GM21515 (cell line): ENCODE measurements at regions not wholly inside any gene's neighbourhood (a gene's known extent, or its start where the extent isn't known, plus 50 kb on each side); places are given as distances from the start of the nearest gene placed in this dataset.
"Not testable (repeated sequence)": the region's sequence is repeated elsewhere in the genome, so short reads cannot be mapped to it uniquely, and the experiment has no call there.

ENCODE experiments used
- ATAC-seq: cut with Tn5 transposase; IDR thresholded peaks from one replicate; pipeline ENCODE4 v1.9.1; 2021; ENCODE audit not compliant: unreplicated experiment

DNA sequence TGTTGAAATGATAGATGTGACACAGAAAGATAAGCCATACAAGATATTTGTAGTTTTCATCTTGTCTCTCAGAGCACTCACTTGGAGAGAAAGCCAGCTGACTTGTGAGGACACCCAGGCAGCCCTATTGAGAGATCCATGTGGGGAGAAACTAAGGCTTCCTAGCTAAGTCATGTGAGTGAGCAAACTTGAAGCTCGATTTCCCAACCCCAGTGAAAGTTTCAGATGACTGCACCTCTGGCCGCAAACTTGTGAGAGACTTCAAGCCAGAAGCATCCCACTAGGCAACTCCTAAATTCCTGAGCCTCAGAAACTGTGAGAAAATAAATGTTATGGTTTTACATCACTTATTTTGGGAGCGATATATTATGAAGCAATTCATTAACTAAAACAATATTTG lies 832.3 kb downstream of the LTN1 start:
- ATAC-seq = no peak

DNA sequence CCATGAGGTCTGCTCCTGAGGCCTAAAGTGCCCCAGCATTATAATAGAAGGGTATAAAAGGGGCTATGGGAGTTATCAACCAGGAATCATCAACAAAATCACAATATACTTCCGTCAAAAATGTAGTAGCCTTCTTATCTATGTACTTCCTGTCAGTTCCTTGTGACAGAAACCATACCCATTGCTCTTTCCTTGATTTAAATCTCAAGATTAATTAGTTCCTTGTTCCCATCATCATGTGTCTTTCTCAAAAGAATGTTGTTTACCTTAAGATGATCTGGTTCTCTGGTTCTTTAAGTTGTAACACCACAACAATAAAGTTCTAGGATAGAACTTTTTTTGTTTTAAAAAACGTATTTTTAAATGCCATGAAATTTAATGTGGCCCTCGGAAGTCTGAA lies 833.3 kb downstream of the LTN1 start:
- ATAC-seq = no peak

DNA sequence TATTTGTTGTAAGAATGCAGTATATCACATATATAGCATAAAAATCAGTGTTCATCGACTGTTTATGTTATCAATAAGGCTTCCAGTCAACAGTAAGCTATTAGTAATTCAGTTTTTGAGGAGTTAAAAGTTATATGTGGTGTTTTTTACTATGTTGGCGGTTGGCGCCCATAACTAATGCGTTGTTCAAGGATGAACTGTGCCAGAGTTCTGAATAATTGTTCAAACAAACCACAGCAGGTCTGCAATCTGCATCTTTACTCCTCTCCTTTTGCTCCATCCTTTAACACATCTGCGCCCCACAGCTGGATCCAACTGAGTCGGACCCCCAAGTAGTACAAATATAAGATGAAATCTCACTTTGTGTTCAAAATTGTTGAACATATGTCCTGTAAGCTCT lies 836.1 kb downstream of the LTN1 start:
- no peak for ATAC-seq

DNA sequence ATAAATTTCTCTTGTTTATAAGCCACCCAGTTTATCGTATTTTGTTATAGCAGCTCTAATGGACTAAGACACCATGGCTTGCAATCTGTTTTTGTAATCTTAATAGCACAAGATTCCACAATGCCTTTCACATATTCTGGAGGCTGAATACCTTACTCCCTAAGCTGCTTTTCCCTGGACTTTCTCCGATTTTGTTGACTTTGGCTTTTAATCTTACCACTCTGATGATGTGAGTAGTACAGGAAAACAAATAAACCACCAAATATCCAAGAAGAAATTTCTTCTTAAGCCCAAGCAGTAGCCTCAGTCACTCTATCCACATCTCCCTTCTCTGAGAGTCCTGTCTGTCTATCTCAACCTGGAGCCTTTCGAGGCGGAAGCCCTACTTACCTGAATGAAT lies 838.6 kb downstream of the LTN1 start:
- no peak for ATAC-seq

DNA sequence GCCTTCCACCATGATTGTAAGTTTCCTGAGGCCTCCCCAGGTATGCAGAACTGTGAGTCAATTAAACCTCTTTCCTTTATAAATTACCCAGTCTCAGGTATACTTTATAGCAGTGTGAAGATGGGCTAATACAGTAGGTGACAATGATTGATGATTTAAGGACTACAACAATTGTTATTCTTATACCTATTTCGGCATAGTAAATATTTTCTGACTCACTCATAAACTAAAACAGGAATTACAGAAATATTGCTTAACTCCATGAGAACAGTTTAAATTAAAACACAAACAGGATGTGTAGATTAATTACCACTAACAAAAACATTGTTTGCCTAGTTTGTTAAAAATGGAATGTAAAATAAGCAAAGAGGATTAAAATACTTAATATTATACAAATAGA lies 839.9 kb downstream of the LTN1 start:
- ATAC-seq = no peak

DNA sequence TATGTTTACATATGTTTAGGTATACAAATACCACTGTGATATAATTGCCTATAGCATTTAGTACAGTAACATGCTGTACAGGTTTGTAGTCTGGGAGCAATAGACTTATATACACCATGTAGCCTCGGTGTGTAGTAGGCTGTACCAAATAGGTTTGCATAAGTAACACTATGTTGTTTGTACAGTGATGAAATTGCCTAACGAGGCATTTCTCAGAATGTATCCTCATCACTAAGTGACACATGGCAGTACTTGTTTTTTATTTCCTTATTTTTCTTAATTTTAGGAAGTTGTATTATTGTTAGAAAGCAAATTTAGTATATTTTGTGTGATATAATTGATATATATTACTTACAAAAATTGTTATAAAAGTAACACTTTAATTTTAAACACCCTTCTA lies 840.9 kb downstream of the LTN1 start:
- ATAC-seq = no peak

DNA sequence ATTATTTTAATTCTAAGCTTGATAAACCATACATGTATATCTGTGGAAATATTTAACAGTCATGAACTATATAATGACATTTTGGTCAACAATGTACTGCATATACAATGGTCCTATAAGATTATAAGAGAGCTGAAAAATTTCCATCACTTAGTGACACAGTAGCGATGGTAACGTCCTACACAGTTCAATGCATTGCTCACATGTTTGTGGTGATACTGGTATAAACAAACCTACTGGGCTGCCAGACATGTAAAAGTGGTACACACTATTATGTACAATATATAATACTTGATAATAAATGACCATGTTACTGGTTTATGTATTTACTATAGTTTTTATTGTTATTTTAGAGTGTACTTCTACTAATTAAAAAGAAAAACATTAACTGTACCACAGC lies 841.9 kb downstream of the LTN1 start:
- no peak for ATAC-seq

DNA sequence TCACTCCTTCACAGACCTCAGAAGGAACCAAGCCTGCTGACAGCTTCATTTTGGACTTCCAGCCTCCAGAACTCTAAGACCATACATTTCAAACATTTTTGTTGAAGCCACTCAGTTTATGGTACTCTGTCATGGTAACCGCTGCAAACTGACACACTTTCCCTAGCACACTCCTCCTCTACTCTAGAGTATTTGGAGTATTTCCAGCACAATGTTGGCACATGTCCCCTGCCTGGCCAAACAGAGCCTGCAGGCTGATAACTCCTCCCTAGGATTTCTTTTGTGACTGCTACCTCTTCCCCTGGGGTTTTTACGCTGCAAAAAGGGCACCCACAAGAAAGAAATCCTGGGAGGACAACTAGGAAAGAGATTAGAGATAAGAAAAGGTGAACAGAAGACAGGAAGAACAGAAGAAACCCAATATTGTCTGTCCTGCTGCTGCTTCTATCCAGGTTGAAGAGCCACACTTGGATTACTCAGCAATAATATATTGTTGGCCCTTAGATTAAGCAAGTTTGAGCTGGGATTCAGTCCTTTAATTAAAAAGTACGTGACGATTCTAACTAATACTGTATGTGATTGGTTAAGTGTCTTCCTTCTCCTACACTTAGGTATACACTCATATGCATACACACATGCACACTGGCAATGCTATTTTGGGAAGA lies 844.1 kb downstream of the LTN1 start:
- ATAC-seq = no peak

DNA sequence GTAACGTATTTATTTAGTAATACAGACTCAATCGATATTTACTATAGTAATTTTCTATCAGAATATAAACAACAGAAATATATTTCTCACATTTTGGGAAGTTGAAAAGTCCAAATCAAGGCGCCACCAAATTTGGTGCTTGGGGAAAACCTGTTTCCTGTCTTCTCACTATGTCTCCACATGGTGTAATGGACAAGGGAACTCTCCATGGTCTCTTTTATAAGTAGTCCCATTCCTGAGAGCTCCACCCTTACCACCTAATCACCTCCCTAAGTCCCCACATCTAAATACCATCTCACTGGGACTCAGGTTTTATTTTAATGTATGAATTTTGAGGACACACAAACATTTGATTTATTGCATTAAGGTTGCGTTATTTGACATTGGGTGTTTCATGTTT lies 848.0 kb downstream of the LTN1 start:
- no peak for ATAC-seq

DNA sequence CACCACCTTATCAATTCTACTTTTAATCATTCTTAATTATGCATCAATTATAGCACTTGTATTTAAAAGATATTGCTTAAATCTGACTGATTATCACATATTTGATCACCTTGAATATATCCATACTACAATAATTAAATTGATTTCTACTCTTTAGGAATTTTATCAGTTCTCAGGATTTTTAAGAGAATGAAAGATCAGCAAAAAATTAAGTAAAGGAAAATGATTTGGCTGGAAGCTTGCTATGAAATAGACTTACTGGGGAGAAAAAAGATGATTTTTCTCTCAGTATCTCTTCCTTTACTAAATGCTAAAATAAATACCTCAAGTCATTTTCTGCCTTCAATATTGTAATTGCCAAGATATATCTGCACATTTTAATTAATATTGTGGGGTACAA lies 848.6 kb downstream of the LTN1 start:
- ATAC-seq = no peak

DNA sequence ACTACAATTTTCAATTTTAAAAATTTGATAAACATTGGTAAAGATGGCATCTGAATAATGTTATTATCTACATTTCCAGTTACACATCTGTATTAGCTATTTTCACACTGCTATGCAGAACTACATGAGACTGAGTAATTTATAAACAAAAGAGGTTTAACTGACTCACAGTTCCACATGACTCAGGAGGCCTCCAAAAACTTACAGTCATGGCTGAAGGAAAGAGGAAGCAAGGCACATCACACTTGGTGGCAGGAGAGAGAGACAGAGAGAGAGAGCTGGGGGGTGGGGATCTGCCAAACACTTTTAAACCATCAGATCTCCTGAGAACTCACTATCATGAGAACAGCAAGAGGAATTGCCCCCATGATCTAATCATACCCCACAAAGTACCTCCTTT lies 850.0 kb downstream of the LTN1 start:
- no peak for ATAC-seq

DNA sequence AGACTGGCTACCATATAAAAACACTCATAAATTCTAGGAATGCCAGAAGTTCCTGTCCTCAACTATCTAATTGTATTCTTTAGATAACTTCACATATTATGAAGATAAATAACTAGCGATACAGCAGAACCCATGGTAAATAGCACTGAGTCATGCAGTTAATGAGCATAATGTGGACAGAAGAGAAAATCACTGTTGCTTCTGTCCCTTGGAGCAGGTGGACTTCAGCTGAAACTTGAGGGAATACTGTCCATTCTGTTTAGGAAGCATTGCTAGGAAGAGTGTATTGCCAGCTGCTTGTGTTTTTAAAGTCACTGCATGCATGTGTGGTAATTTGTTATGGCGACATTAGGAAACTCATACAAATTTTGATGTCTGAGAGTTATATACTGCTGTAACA lies 854.4 kb downstream of the LTN1 start:
- no peak for ATAC-seq

DNA sequence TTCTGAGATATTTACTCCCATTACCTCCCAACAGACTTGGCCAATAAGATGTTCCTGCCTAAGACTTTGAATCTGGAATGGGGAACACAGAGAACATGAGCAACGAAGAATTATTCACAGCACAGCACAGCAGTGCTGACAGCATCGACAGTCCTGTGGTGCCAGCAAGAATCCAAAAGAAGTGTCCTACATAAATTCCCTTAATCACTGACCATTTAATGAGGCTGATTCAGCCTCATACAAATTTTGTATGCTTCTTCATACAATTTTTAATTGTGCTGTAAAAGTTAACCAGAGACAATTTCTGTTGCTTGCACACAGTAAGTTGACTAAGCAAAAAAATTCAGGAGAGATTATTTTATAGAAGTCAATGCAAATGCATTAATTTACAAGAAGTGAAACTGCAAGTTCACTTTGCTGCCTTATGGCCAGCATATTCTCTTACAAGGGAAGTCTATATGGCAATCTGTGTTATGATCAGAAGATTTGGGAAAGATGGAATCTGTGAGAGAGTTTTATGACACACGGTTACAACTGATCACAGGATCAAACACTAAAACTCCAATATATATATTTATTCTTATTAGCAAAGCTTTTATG lies 855.9 kb downstream of the LTN1 start:
- no peak for ATAC-seq

DNA sequence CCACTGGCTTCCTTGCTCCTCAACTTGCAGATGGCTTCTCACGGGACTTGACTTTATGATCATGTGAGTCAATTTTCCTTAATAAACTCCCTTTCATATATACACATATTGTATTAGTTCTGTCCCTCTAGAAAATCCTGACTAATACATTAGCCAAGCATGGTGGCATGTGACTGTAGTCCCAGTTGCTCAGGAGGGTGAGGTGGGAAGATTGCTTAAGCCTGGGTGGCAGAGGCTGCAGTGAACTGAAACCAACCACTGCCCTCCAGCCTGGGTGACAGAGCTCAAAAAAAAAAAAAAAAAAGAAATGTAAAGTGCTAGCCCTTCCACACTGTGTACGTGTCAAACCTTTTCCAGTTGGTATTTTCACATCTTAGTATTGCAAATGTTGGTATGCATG lies 857.0 kb downstream of the LTN1 start:
- ATAC-seq = no peak

DNA sequence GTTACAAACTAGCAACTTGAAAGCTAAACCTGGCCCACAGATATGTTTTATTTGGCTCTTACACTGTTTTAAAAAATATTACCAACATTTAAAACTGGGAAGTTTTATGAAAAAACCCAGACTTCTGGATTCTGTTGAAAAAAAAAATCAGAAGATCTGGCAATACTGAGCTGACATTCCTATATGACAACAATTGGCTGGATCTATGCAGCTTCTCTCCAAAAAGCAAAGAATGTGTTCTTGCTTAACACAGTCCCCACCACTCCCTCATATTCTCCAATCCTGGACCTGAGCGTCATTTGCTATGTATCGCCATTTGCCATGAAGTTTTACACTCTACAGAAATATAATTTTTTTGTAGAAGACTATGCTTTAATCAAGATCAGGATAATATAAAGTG lies 859.6 kb downstream of the LTN1 start:
- no peak for ATAC-seq

DNA sequence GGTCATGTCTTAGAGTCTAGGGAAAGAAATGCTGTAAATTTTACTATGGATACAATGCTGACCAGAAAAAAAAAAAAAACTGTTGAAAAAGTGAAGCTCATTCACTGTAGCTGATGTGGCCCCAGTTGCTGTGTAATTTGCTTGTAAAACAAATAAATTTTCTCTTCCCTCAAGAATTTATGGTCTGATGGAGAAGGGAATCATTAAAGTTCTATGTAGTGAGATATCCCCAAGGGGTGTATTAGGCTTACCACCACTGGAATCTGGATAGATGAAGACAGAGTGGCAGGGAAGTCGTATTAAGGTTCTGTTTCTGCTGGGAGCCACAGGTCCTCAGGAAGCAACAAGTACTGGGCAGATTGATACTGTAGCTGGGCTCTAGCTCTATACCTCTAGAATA lies 860.0 kb downstream of the LTN1 start:
- ATAC-seq = no peak

DNA sequence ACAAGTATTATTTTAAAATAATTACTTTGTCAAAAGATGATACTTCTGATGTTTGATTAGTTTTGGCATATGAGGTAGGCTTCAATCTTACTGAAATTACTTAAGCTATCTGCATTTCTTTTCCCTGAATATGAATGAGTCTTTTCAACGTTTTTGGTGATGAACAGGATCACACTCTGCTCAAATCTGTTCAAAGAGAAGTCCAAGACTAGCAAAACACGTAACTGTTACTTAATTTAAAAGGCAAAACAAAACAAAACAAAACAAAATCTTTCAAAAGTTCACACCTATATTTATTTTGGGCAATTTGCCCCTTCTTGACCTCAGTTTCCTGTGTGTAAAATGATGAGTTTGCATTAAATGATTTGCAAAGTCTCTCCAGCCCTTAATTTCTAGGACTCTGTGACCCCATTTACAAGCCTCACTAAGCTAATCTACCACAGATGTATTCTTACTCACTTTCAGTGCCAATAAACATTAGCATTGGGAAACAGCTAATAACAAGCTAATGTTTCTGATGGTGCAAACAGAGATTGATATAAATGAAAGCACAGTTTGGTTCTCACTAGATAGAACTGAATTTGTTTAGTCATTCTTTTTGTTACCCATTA lies 865.4 kb downstream of the LTN1 start:
- no peak for ATAC-seq

DNA sequence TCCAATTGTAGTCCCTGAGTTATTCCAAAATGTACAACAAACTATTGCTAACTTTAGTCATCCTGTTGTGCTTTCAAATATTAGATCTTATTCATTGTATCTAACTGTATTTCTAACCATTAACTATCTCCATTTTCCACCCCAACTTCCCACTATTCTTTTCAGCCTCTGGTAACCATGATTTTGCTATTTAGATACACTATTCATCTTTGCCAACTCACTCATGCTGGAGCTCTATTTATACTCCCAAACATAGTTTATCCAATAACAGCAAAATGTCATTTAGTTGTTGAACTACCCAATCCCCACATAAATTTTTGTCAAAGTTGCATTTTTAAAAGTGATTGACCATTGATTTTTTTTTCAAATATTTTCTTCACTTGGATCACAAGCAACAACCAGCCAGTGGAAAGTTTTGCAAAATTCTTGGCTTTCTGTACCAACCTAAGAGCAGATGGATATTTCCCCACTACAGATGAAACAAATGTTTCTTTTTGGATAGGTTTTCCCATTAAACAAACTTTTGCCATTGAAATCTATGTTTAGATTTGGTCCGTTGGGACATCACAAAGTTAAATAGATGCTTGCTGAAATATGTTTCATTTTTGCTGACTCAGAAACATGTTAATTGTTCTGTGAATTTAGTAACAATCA lies 866.0 kb downstream of the LTN1 start:
- ATAC-seq = no peak

DNA sequence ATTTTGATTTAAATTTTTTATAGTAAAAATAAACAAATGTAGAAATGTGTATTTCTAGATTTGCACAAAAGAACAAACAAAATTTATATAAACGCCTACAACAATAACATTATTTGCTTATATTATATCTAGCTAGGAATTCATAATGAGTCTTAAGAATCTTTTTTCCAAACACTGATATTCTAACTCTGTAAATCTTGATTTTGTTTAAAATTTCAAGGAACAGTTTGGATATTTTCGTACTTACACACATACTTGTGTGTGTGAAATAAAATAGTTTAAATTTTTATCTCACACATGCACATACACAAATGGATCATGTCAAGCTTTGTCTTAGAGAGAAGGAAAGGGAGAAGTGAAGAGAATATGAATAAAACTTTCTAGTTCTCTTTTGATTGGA lies 868.1 kb downstream of the LTN1 start:
- no peak for ATAC-seq

DNA sequence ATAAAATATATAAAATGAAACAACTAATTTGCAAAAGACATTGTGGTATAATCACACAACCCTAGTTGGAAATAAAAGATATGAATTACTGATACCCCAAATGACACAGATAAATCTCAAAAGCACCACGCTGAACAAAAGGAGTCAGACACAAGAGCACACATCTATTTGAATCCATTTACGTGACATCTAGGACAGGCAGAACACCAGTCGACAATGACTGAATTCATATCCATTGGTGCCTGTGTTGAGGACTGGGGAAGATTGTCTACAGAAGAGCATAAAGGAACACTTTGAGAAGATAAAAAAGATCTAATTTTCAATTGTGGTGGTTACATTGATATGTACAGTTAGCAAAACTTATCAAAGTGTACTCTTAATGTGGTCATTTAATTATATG lies 874.1 kb downstream of the LTN1 start:
- no peak for ATAC-seq

DNA sequence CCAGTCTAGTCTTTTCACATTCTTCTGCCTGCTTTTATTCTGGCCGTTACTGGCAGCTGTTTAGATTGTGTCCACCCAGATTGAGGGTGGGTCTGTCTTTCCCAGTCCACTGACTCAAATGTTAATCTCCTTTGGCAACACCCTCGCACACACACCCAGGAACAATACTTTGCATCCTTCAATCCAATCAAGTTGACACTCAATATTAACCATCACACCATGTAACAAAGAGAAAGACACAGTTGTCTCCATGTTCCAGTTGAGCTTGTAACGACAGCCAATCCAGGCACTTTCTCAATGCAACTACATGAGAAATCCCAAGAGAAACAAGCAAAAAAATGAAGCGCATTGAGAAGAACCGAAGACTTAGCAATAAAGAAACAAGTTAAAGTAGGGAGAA lies 877.7 kb downstream of the LTN1 start:
- ATAC-seq = not testable (repeated sequence)

DNA sequence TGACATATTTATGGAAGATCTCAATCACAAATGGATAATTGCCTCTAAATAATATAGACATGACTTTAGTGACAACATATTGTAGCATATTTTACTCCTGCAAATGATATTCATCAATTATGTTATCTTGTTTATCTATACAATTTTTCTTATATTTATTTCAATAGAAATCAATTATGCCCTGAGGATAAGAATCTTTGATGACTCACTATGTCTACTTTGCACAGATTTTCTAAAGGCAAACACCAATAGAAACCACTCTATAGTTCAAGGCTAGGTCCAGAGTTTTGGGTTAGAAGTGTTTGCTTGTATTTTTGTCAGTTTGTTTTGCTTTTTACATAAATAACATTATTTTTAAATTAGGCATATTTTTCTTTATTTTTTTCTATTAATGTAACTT lies 879.0 kb downstream of the LTN1 start:
- ATAC-seq = no peak
